Bronchial epithelial cell (primary cell): ENCODE measurements at regions not wholly inside any gene's neighbourhood (a gene's known extent, or its start where the extent isn't known, plus 50 kb on each side); places are given as distances from the start of the nearest gene placed in this dataset.

Experiments
- DNase-seq: peaks from one replicate; pipeline ENCODE4 v3.0.0-alpha.2; 2010; ENCODE audit warnings: low read depth
- FAIRE-seq: peaks from 2 replicates; lab custom pipeline; 2011; peaks lifted over from hg19 to GRCh38; lab: Jason Lieb, UNC
- H3K27me3 ChIP-seq: 2 replicates; pipeline ENCODE4 v1.5.1; 2011; ENCODE audit warnings: low read length; ENCODE audit not compliant: control insufficient read depth, insufficient read depth
- H3K36me3 ChIP-seq: 2 replicates; pipeline ENCODE4 v1.5.1; 2011; ENCODE audit warnings: low read length; ENCODE audit not compliant: control insufficient read depth, insufficient read depth
- H3K4me3 ChIP-seq: 2 replicates; pipeline ENCODE4 v1.5.1; 2011; ENCODE audit warnings: mild to moderate bottlenecking, low read depth, low read length, control low read depth
- CTCF ChIP-seq: IDR thresholded peaks from 2 replicates; pipeline ENCODE4 v1.5.1; 2011; ENCODE audit warnings: mild to moderate bottlenecking, moderate library complexity, low read length, control low read depth, inconsistent platforms; ENCODE audit not compliant: insufficient read depth, severe bottlenecking

- H3K36me3 ChIP-seq, result no peaks in the 10 kb centered on the region
- no peak for TF ChIP-seq CTCF
- DNase-seq, result no peak
- no peak overlapping the region for H3K4me3 ChIP-seq
- no peaks in the 10 kb centered on the region for H3K27me3 ChIP-seq
- no peak for FAIRE-seq
Observed at GRCh38 chr21:24210130-24210529, 1397.2 kb downstream of the MRPL39 start.

- FAIRE-seq (no peak), DNase-seq (no peak)
- H3K36me3 ChIP-seq, result no peaks in the 10 kb centered on the region
- no peak for TF ChIP-seq CTCF
- H3K27me3 ChIP-seq, result no peaks in the 10 kb centered on the region
- H3K4me3 ChIP-seq, result no peak overlapping the region
Observed at GRCh38 chr21:24208562-24209260, 1398.6 kb downstream of the MRPL39 start.

GRCh38 chr21:24205319-24205718, 1402.0 kb downstream of the MRPL39 start:
- FAIRE-seq, result no peak

GRCh38 chr21:24204641-24205040, 1402.6 kb downstream of the MRPL39 start:
- FAIRE-seq, result no peak
- Histone ChIP-seq H3K36me3 (no peaks in the 10 kb centered on the region), H3K4me3 (no peak overlapping the region), H3K27me3 (no peaks in the 10 kb centered on the region)
- no peak for DNase-seq
- TF ChIP-seq CTCF, result no peak

More at GRCh38 chr21:24205319-24205718, 1402.0 kb downstream of the MRPL39 start:
- no peak overlapping the region for H3K4me3 ChIP-seq
- H3K27me3 ChIP-seq, result no peaks in the 10 kb centered on the region
- no peak for TF ChIP-seq CTCF
- H3K36me3 ChIP-seq, result no peaks in the 10 kb centered on the region
- no peak for DNase-seq

GRCh38 chr21:24200052-24200451, 1407.2 kb downstream of the MRPL39 start:
- FAIRE-seq (no peak), DNase-seq (no peak)
- no peak for TF ChIP-seq CTCF
- Histone ChIP-seq H3K4me3 (no peak overlapping the region), H3K27me3 (no peaks in the 10 kb centered on the region), H3K36me3 (no peaks in the 10 kb centered on the region)

- DNase-seq (no peak), FAIRE-seq (no peak)
- H3K4me3 ChIP-seq, result no peak overlapping the region
- no peak for TF ChIP-seq CTCF
- H3K27me3 ChIP-seq, result no peaks in the 10 kb centered on the region
- H3K36me3 ChIP-seq, result no peaks in the 10 kb centered on the region
Observed at GRCh38 chr21:24197923-24198322, 1409.4 kb downstream of the MRPL39 start.
